T-helper 1 cell (primary cell): ENCODE measurements at regions not wholly inside any gene's neighbourhood (a gene's known extent, or its start where the extent isn't known, plus 50 kb on each side); places are given as distances from the start of the nearest gene placed in this dataset.

Experiments
- DNase-seq, 5 donors: peaks; one replicate each; pipeline ENCODE4 v3.0.0-alpha.2; 2012 to 2020

DNA sequence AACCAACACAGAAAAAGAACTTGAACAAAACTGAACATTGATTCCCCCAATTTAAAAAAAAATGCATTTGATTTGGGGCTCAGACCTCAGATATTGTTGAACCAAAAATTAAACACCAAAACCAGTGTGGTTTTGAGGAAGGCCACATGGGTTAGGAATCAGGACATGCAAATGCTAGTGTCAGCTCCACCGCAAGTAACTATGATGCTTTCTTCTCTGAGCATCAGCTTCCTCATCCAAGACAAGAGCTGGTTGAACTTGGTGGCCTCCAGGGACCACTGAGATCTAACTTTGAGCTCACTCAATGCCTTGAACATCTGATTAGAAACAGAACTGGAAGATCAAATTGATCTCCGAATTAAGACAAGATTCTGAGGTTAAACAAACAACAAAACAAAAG lies 142.9 kb upstream of the NWD2 start:
- no peak for DNase-seq

DNA sequence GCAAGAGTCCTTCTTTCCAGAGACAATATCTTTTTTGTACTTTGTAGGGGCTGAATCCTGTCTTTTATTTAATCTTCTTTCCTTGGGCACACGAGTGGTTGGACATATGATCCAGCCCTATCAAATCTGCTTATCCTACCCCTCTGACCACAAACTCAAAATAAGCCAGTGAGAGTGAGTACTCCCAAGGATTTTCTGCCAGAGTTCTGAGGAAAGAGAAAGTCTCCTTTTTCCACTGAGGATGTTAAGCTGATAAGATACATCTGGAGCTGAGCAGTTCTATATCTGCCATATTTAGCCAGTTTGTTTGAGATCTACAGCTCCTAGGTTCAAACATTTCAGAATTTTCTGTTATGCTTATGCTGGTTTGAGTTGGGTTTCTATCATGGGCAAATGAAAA lies 134.8 kb upstream of the NWD2 start:
- DNase-seq: no peak

DNA sequence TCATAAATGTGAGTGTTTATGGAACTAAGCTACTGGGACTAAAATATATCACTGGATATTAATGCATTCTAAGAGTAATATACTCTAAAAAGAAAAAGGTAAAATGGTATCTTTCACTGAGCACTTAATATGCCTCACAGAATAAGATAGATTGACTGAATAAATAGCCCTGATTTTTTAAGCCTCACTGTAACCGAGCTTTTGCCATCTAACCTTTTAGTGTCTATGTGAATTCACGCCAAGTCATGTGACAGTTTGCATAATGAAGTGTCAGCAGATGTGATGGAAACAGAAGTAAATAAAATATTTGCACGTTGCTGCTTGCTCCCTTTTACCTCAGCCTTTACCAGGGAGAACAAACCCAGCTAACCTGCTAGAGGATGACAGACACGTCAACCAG lies 119.7 kb upstream of the NWD2 start:
- DNase-seq: no peak

DNA sequence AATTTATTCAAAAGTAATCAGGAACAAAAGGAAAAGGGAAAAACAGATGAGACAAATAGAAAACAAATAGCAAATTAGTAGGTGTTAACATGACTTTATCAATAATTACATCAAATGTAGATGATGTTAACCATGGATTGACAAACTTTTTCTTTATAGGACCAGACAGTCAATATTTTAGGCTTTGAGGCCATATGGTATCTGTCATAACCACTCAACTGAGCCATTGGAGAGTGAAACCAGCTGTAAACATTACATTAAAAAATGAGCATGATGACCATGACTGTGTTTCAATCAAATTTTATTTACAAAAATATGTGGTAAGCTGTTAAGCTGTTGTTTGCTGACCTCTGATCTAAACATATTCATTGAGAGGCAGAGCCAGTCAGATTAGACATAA lies 118.5 kb upstream of the NWD2 start:
- DNase-seq: no peak

DNA sequence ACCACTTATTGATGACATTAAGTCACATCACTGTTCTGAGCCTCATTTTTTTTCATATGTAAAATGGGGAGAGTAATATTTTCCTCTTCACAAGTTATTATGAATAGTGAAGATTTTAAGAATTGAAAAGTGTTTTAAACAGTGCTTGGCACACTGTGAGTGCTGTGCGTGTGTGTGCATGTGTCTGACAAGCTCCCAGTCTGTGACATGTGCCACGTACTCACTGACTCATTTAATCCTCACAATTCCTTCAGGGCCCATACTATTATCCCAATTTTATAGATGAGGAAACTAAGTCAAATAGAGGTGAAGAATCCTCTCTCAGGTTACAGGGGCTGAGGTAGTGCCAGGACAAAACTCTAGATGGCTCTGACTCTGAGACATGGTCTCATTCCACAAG lies 114.1 kb upstream of the NWD2 start:
- no peak for DNase-seq

DNA sequence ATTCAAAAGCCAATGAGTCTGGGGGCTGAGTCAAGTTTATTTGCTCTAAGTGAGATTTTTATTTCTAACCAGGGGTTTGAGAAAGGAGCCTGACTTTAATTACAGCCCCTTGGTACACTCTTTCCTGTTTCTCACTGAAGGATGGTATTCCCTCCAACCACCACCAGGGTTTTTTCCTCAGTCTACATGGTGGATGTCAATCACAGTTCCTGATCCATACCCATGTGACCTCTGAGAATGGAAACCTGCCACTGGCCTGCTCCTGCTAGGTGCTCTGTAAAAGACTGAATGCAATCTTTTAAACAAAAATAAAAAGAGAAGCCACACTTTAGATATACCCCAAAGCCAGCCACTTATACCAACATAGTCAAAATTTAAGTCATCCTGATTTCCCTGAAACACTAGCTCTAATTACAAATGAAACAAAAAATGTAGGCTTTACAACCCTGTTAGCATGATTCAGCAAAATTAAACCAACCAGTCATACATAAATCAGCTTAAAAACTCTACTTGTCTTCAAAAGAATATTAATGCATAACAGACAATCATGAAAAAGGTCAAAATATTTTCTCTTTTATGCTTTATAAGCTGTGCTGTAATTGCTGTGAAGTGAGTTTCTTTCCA lies 112.1 kb upstream of the NWD2 start:
- DNase-seq: no peak

DNA sequence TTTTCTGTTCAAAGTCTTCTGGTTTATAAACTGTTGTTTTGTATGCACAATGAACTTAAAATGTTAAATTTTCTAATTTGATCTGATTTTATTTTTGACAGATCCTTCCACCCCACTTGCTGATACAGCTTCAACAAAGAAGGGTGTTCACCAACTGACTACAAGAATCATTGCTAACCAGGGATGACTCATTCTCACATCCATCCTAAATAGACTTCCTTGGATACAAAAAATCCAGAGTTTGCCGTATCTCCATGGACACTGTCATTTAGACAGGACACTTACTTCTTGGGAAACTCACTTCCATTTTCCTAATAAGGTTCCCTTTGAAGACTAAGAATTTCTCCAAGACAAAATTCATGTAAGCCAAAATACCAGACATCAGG lies 111.6 kb upstream of the NWD2 start:
- DNase-seq: no peak

DNA sequence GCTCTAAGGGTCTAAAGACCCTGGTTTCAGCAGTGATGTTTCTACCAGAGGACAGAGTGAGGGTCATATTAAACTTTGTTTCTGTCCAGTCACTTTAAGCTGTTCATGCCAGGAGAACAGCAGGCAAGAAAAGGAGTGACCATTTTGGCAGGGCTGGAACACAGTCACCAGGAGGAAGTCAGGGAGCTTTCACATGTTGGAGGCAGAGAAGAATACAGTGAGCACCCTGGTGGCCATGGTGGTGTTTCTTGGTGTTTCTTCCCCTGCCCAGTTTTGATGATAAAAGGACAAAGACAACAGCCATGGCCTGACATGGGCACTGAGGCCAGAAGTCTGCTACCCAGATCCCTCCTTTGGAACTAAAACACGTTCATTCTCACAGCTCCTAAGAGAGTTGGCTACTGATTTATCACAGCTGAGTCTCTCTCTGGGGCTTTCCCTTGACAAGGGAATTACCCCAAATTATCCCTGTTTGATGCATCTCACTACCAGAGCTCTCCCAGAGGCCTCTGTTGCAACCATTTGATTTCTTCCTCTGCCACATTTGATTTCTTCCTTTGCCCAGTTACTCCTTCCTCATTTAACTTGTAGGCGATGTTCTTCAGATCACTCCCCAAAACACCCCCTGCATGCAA lies 106.4 kb upstream of the NWD2 start:
- DNase-seq: no peak

DNA sequence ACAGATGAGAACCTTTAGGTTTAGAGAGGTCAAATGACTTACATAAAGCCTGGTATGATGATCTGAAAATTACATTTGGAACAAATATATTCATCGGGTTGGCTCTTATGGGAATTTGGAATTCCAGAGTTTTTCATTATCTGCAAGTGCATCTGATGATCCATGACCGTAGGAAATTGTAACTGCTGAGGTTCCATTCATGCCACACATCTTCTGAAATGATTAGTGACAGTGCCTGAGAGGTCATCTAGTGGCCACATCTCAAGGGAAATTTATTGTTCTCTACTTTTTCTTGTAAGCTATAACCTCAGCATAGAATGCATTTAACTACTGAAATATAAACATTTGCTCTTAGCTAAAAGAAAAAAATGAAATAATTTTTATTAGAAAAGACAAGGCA lies 105.8 kb upstream of the NWD2 start:
- DNase-seq: no peak

DNA sequence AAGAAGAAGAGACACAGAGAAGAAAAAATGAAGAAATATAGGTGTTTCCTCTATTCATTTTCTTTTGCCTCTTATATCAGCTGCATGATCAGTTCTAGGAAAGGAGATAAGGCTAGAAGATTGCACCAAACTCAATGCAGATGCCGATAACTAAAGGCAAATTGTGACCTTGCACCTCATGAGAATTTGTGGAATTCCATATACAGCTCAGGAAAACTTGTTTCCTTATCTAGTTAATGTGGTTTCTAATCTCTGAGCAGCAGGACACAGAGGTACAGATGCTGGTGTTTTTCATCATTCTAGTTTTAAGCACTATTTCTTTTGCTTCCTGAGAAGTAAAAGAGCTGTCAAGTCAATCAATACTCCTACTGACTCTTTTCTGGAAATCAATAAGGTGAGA lies 104.6 kb upstream of the NWD2 start:
- DNase-seq: no peak

DNA sequence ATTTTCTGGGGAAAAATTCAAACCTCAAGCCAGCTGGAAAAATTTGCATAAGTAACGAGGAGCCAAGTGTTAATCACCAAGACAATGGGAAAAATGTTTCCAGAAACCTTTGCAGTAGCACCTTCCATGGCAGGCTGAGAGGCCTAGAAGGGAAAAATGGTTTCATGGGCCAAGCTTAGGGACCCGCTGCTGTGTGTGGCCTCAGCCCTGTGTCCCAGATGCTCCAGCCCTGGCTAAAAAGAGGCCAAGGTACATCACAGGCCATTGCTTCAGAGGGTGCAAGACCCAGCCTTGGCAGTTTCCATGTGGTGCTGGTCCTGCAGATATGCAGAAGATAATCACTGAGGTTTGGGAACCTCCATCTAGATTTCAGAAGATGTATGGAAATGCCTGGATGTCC lies 98.3 kb upstream of the NWD2 start:
- DNase-seq: no peak

DNA sequence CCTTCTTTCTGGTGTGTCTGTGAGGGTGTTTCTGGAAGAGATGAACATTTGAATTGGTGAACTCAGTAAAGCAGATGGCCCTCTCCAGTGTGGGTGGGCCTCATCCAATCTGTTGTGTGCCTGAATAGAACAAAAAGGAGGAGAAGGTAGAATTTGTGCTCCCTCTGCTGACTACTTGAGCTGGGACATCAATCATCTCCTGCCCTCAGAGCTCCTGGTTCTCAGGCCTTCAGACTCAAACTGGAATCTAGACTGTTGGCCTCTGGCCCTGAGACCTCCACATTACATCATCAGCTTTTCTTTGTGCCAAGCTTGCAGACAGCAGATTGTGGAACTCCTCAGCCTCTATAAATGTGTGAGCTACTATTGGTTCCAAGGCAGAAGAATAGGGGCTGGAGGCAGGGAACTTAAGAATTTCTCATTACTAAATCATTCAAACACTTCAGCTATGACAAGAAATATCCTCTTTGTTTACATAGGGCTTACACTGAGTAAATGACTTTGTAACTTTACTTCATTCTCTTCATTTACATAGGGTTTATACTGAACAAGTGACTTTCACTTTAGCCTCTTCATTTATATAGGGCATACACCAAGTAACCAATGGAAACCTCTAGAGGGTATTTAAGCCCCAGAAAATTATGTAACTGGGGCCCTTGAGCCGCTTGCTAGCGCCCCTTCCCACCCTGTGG lies 86.9 kb upstream of the NWD2 start:
- no peak for DNase-seq

DNA sequence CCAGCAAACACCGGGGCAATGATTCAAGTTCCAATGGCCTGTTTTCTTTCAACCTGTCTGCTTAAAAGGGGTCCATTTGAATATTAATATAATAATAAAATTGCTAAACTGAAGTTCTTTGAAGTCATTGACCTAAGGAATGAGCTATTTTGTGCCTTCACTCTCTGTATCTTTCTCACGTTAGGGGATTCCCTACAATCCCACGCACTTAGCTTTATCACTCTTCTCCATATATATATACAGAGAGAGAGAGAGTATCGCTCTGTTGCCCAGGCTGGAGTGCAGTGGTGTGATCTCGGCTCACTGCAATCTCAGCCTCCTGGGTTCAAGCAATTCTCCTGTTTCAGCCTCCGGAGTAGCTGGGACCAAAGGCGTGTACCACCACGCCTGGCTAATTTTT lies 83.9 kb upstream of the NWD2 start:
- no peak for DNase-seq

DNA sequence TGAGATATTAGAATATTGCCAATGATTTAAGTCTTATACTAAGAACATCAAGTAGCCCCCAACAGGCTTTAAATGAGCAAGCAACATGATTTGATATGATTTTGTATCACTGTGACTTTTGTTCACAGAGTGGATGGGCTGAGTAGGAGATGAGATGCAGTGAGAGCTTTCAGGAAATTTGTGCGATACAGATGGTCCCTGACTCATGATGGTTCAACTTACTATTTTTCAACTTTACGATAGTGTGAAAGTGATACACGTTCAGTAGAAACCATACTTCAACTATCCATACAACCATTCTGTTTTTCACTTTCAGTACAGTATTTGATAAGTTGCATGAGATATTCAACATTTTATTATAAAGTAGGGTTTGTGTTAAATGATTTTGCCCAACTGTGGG lies 78.7 kb upstream of the NWD2 start:
- no peak for DNase-seq

DNA sequence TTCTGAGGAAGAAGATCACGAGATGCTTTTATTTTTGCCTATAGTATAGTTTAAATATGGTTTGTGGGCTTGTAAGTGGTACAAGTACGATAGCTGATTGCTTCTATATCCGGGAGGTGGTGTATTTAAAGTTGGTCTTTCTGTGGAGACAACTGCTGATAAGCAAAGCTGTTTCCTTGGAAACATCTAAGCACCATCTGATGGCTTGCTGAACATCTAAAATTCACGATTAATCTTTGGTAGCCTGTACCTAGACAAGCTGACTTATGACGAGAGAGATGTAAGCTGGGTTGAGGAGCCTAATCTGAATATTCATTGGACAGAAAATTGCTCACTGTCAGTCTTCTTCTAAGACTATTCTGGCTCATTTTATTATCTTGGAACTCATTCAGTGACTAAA lies 74.6 kb upstream of the NWD2 start:
- DNase-seq: no peak

DNA sequence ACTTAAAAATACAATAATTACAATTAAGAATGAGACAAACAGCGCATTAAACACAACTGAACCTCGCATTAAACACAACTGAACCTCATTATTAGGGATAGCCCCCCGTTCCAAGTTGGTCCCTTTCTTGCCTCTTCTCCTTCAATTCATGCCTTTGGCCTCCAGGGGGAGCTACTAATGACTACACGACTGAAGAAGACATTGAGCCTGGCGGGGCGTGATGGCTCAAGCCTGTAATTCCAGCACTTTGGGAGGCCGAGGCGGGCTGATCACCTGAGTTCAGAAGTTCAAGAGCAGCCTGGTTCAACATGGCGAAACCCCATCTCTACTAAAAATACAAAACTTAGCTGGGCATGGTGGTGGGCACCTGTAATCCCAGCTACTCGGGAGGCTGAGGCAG lies 56.4 kb upstream of the NWD2 start:
- no peak for DNase-seq
